ENCODE measurements at regions not wholly inside any gene's neighbourhood (a gene's known extent, or its start where the extent isn't known, plus 50 kb on each side); places are given as distances from the start of the nearest gene placed in this dataset.

GRCh38 chr6:9439621-9440330 lies 975.1 kb downstream of the TFAP2A start:
- no peak overlapping the region for H3K4me2 ChIP-seq (ENCODE audit: insufficient read depth, low read length)
- no peak for FAIRE-seq
- POLR2A ChIA-PET: no interaction called here
- no peak overlapping the region for H2AFZ ChIP-seq (ENCODE audit: low read depth, low read length)
- intact Hi-C loops (cut with micrococcal nuclease) (no loop called here), dilution Hi-C loops (cut with MboI; ENCODE audit: extremely low pct_ligation_motif_present, low sequenced_read_pairs) (no loop called here)
- H3K36me3 ChIP-seq (ENCODE audit: control insufficient read depth in 2 of 2, extremely low read depth in 1 of 2, insufficient read depth in 2 of 2, low read length in 2 of 2): no peaks in the 10 kb centered on the region
- no peak for DNase-seq (ENCODE audit: low read depth, low spot score)
- H4K20me1 ChIP-seq (replicated peaks; ENCODE audit: control insufficient read depth, extremely low read depth, insufficient read depth, low read length): no peaks in the 10 kb centered on the region
- H3K9me3 ChIP-seq (replicated peaks; ENCODE audit: control insufficient read depth, insufficient read depth, low read length): no peaks in the 10 kb centered on the region
- no TSS peak for BruUV-seq (replicated peaks)
- no peak overlapping the region for H3K4me3 ChIP-seq (replicated peaks in 1 of 3; ENCODE audit: insufficient read depth in 1 of 3, low read depth in 1 of 3, low read length in 3 of 3)
- H3K27me3 ChIP-seq (ENCODE audit: control insufficient read depth in 2 of 2, insufficient read depth in 2 of 2, low read length in 2 of 2): no peaks in the 10 kb centered on the region
- H3K9me1 ChIP-seq (replicated peaks; ENCODE audit: control insufficient read depth, extremely low read depth, insufficient read depth, low read length): no peaks in the 10 kb centered on the region
- H3K27ac ChIP-seq (ENCODE audit: insufficient read depth, low read depth, low read length): no peak overlapping the region
- no peaks in the 10 kb centered on the region for H3K79me2 ChIP-seq (ENCODE audit: control insufficient read depth, insufficient read depth, low read length)
- no peak for TF ChIP-seq MAX (IDR thresholded peaks at IDR 0.05; ENCODE audit: insufficient read depth, insufficient read length)
- TF ChIP-seq POLR2AphosphoS5 (IDR thresholded peaks at IDR 0.05; ENCODE audit: insufficient read depth, low read depth, low read length): no peak
- TF ChIP-seq POLR2A (IDR thresholded peaks at IDR 0.05; ENCODE audit: low read depth, low read length): no peak
- no peak for TF ChIP-seq JUN (IDR thresholded peaks at IDR 0.05; ENCODE audit: borderline replicate concordance, insufficient read depth, insufficient read length, low read depth)
- TF ChIP-seq EZH2 (IDR thresholded peaks at IDR 0.05; ENCODE audit: borderline replicate concordance, low read depth, low read length, severe bottlenecking): no peak
- no peak for TF ChIP-seq CTCF (IDR thresholded peaks at IDR 0.05; ENCODE audit: extremely low read depth in 1 of 2, insufficient read depth in 1 of 2, low read depth in 1 of 2, low read length in 2 of 2)
- no peak for TF ChIP-seq GATA2 (IDR thresholded peaks at IDR 0.05; ENCODE audit: insufficient read depth, insufficient read length, low read depth, low read length)
- TF ChIP-seq MYC (IDR thresholded peaks at IDR 0.05; ENCODE audit: low read depth, low read length): no peak
- no peak for TF ChIP-seq FOS (IDR thresholded peaks at IDR 0.05; ENCODE audit: borderline replicate concordance, insufficient read depth, low read length)
- no peak overlapping the region for H3K9ac ChIP-seq (replicated peaks; ENCODE audit: extremely low read depth, insufficient read depth, low read length)
- CTCF ChIA-PET: interaction anchor here (0.7 kb wide), 1 partner anchor 10 kb away, joined by 3 read pairs; no protein-coding TSS in a partner anchor
- no peaks in the 10 kb centered on the region for H3K4me1 ChIP-seq (ENCODE audit: control insufficient read depth, extremely low read depth, insufficient read depth, low read length)
